ENCODE measurements at regions not wholly inside any gene's neighbourhood (a gene's known extent, or its start where the extent isn't known, plus 50 kb on each side); places are given as distances from the start of the nearest gene placed in this dataset.

GRCh38 chr19:30144242-30144758, 202.3 kb downstream of the URI1 start:
- H3K4me3 ChIP-seq, result no peak overlapping the region
- no peak for DNase-seq (ENCODE audit: extremely low spot score in 2 of 2)
- H3K4me1 ChIP-seq, result no peaks in the 10 kb centered on the region
- TF ChIP-seq POLR2A (IDR thresholded peaks at IDR 0.05), result no peak
- TF ChIP-seq CTCF (IDR thresholded peaks at IDR 0.05), result no peak
- TF ChIP-seq POLR2AphosphoS5 (IDR thresholded peaks at IDR 0.05; ENCODE audit: insufficient read depth in 1 of 2, low read depth in 1 of 2), result no peak
- H3K36me3 ChIP-seq, result no peaks in the 10 kb centered on the region
- no peak overlapping the region for H3K27ac ChIP-seq
- H3K27me3 ChIP-seq, result no peaks in the 10 kb centered on the region
- H3K9me3 ChIP-seq, result no peaks in the 10 kb centered on the region
- intact Hi-C loops (cut with DNase I), result no loop called here

GRCh38 chr19:30144802-30145201, 202.8 kb downstream of the URI1 start:
- Histone ChIP-seq H3K27me3 (no peaks in the 10 kb centered on the region), H3K27ac (no peak overlapping the region), H3K9me3 (no peaks in the 10 kb centered on the region), H3K4me1 (no peaks in the 10 kb centered on the region), H3K36me3 (no peaks in the 10 kb centered on the region), H3K4me3 (no peak overlapping the region)
- TF ChIP-seq POLR2A (IDR thresholded peaks at IDR 0.05) (no peak), POLR2AphosphoS5 (IDR thresholded peaks at IDR 0.05; ENCODE audit: insufficient read depth in 1 of 2, low read depth in 1 of 2) (no peak), CTCF (IDR thresholded peaks at IDR 0.05) (no peak)
- intact Hi-C loops (cut with DNase I), result no loop called here
- DNase-seq (ENCODE audit: extremely low spot score in 2 of 2), result no peak

DNA sequence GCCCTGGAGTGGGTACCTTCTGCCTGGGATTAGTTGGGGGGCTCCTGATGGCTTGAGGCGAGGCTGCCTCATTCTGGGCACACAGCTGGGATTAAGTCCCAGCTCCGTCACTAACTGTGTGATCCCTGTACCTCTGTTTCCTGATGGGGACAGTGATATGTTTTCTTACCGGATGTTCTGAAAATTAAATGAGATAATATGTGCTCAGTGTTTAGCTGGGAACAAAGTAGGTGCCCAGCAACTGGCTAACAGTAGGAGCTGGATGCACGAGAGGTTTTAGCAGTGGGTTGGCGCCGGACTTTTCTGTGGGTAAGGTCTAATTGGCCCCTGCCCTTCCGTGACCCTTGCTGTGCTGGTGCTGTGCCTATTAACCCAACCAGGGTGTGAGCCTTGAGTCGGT, 203.4 kb downstream of the URI1 start:
- Histone ChIP-seq H3K4me3 (no peak overlapping the region), H3K36me3 (no peaks in the 10 kb centered on the region), H3K4me1 (no peaks in the 10 kb centered on the region), H3K27ac (no peak overlapping the region), H3K9me3 (no peaks in the 10 kb centered on the region), H3K27me3 (no peaks in the 10 kb centered on the region)
- intact Hi-C loops (cut with DNase I), result no loop called here
- TF ChIP-seq POLR2A (IDR thresholded peaks at IDR 0.05) (no peak), POLR2AphosphoS5 (IDR thresholded peaks at IDR 0.05; ENCODE audit: insufficient read depth in 1 of 2, low read depth in 1 of 2) (no peak), CTCF (IDR thresholded peaks at IDR 0.05) (no peak)
- DNase-seq (ENCODE audit: extremely low spot score in 2 of 2), result no peak

DNA sequence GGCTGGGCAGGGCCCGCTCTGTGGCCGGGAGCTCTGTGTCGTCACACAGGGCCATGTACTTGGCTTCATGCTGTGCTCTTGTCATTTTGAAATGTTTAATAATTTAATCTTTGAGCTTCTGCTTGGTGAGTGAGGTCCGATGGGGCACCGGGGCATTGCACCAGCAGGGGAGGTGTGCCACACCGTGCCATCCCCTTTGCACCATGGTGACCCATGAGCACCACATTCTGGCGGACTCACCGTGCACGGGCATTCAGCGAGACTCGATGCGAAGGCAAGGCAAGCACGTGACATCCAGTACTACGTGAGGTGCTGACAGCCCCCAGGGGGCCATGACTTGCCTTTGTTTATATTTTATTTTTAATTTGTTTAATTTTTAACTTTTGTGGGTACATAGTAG, 204.3 kb downstream of the URI1 start:
- Histone ChIP-seq H3K36me3 (no peaks in the 10 kb centered on the region), H3K9me3 (no peaks in the 10 kb centered on the region), H3K27me3 (no peaks in the 10 kb centered on the region), H3K4me3 (no peak overlapping the region), H3K4me1 (no peaks in the 10 kb centered on the region), H3K27ac (no peak overlapping the region)
- intact Hi-C loops (cut with DNase I), result no loop called here
- TF ChIP-seq POLR2AphosphoS5 (IDR thresholded peaks at IDR 0.05; ENCODE audit: insufficient read depth in 1 of 2, low read depth in 1 of 2) (no peak), POLR2A (IDR thresholded peaks at IDR 0.05) (no peak), CTCF (IDR thresholded peaks at IDR 0.05) (no peak)
- no peak for DNase-seq (ENCODE audit: extremely low spot score in 2 of 2)

- Histone ChIP-seq H3K27me3 (no peaks in the 10 kb centered on the region), H3K27ac (no peak overlapping the region)
These were observed 206.2 kb downstream of the URI1 start for GRCh38 chr19:30148039-30148790.

More at GRCh38 chr19:30148039-30148790, 206.2 kb downstream of the URI1 start:
- TF ChIP-seq CTCF (IDR thresholded peaks at IDR 0.05) (no peak), POLR2A (IDR thresholded peaks at IDR 0.05) (no peak), POLR2AphosphoS5 (IDR thresholded peaks at IDR 0.05; ENCODE audit: insufficient read depth in 1 of 2, low read depth in 1 of 2) (no peak)
- no peak for DNase-seq (ENCODE audit: extremely low spot score in 2 of 2)
- Histone ChIP-seq H3K36me3 (no peaks in the 10 kb centered on the region), H3K4me3 (no peak overlapping the region), H3K9me3 (no peaks in the 10 kb centered on the region), H3K4me1 (no peaks in the 10 kb centered on the region)
- intact Hi-C loops (cut with DNase I), result no loop called here
